ENCODE measurements at regions not wholly inside any gene's neighbourhood (a gene's known extent, or its start where the extent isn't known, plus 50 kb on each side); places are given as distances from the start of the nearest gene placed in this dataset.
"Not testable (repeated sequence)": the region's sequence is repeated elsewhere in the genome, so short reads cannot be mapped to it uniquely, and the experiment has no call there.

DNA sequence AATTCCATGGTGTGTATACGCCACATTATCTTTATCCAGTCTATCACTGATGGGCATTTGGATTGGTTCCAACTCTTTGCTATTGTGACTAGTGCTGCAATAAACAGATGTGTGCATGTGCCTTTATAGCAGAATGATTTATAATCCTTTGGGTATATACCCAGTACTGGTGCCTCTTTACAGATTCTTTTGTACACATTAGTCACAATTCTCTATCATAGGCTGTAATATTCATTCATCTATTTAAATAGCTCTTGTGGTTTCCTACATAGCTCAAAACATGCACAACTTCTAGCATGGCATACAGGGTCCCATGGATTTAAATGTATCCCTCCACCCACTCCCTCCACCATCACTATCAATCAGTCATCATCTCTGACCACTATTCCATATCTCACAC, 324.1 kb upstream of the CADM2 start:
- H3K4me3 ChIP-seq (ENCODE audit: low read length): no peak overlapping the region
- DNase-seq (ENCODE audit: low read depth, low spot score): no peak

DNA sequence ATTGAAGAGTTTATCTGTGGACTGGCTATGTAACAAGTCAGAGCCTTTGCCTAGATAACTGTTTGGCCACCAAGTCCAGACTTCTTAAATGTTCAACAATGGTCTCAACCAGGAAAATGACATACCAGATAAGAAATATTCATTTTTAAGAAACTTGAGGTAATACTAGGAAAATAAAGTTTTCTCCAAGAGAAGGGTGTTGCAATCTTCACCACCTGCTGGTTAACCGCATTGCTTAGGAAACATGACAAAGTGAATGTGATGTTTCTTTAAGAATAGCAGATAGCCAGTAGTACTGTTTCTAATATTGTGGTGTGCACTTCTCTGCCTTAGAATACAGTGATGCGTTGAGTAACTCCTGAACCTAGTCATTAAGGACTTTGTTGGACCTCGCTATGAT, 321.5 kb upstream of the CADM2 start:
- DNase-seq (ENCODE audit: low read depth, low spot score): no peak
- H3K4me3 ChIP-seq (ENCODE audit: low read length): no peak overlapping the region

DNA sequence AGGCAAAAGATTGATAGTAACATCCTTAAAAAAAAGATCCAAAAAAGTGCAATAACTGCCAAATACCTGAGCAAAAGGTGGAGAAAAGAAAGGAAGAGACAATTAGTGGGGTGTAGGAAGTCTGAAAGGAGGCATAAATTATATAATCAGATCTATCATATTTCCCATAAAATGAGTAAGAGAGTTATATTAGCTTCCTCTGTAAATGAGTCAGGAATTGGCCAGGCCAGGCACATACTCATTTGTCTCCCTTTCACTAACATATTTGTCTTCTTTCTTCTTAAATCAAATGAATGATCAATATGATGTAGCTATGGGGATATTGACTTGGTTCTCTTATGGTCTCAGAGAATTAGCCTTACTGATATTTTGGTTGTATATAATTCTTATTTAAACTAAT, 292.3 kb upstream of the CADM2 start:
- no peak overlapping the region for H3K4me3 ChIP-seq (ENCODE audit: low read length)
- DNase-seq (ENCODE audit: low read depth, low spot score): no peak

DNA sequence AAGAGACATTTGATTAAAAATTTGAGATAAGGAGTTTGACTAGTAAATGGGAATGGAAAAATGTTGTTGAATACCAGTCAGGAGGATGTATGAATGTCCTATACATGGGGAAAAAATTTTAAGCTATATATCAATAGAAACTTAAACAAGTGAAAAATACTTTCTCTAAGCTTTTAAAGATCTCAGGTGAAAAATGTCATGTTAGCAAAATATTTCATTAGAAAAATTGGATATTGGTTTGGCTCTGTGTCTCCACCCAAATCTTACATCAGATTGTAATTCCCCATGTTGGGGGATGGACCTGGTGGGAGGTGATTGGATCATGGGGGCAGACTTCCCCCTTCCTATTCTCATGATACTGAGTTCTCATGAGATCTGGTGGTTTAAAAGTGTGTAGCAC, 279.6 kb upstream of the CADM2 start:
- DNase-seq (ENCODE audit: low read depth, low spot score): no peak
- no peak overlapping the region for H3K4me3 ChIP-seq (ENCODE audit: low read length)

DNA sequence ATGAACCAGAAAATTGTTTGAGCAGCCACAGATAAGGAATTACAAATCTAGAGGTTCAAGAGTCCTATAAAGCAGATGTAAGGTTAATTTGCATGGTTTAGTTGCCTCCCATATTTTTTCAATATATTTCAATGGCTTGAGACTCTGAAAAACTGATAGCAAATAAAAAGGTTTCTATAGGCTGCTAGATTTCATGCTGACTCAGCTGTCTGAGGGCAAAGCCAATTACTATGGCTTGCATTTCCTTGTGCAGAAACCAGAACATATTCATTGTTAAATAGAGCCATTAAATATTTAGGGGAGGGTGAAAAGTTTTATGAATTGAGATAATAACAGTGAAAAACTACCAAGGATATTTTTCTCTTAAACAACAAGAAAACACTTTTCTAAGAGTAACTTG, 278.1 kb upstream of the CADM2 start:
- no peak overlapping the region for H3K4me3 ChIP-seq (ENCODE audit: low read length)
- DNase-seq (ENCODE audit: low read depth, low spot score): no peak

DNA sequence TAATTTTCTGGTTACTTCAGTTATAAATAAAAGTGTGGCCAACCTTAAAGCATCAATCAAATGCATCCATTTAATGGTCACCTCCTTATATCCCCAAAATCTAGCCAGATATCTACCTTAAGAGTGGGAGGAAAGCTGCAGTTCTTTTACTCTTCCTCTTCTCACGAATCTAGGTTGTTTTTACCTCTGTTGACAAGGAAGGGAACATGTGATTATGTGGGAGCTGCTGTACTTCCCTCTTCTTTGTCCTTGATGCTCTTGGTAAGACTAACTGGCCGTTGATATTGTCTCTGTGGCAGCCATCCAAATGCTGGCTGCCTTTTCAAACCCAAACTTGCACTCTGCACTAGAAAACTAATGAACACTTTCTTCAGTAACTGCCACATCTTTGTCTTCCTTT, 275.3 kb upstream of the CADM2 start:
- H3K4me3 ChIP-seq (ENCODE audit: low read length): no peak overlapping the region
- no peak for DNase-seq (ENCODE audit: low read depth, low spot score)

DNA sequence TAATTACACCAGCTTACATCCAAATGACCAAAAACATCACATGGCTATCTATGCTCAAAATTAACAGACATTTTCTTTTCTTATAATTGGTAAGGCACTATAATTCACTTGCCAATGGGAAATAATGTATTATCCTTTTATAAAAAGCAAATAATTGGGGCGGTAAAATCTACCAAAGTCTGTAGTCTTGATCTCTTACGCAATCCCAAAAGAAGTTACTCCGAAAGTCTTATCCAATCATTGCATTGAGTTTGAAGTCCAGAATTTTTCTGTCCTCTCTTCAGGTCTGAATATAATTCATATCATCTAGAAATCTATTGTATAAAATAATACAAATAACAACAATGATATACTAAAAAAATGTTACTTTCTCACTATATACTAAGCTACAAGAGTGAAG, 273.3 kb upstream of the CADM2 start:
- H3K4me3 ChIP-seq (ENCODE audit: low read length): no peak overlapping the region
- DNase-seq (ENCODE audit: low read depth, low spot score): no peak

DNA sequence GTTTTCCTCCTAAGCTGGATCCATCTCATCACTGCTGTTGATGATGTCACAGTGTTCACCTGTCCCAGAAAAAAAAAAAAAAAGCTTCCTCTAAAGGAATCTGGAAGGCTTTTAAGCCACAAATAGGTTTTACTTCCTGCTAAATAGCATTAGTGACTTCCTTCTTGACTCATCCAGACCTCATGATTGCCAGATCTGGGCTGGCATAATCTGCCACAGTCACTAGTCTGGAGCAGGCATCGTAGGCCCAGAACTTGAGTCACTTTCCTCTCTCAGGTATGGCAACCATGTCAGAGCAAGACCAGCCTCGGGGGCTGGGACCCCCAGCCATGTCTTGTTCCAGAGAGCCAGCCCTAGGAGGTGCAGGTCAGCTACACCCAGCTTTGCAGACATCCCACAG, 266.5 kb upstream of the CADM2 start:
- H3K4me3 ChIP-seq (ENCODE audit: low read length): no peak overlapping the region
- DNase-seq (ENCODE audit: low read depth, low spot score): no peak

DNA sequence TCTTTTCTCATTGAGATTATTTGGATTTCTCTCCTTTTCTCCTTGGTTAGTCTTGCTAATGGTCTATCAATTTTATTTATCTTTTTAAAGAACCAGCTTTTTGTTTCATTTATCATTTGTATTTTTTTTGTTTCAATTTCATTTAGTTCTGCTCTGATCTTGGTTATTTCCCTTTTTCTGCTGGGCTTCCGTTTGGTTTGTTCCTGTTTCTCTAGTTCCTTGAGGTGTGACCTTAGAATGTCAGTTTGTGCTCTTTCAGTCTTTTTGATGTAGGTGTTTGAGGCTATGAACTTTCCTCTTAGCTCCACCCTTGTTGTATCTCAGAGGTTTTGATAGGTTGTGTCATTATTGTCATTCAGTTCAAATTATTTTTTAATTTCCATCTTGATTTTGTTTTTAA, 248.5 kb upstream of the CADM2 start:
- not testable (repeated sequence) for DNase-seq (ENCODE audit: low read depth, low spot score); H3K4me3 ChIP-seq (ENCODE audit: low read length)

DNA sequence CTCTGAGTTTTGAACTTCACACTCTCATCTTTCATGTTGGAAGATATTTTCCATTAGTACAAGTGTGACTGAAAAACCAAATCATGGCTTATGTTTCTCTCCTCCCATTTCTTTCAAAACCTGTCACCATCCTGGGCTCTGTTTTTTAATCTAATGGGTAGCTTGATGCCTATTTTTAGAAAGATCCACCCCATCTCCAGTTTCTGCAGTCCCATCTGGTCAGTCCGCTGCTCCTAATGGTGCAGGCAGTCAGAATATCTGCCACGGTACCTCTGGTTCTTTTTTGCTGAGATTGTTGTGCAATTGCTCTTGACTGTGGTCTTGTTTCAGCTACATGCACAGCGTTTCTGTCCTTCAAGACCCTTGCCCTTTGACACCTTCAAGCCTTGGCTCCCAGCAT, 240.9 kb upstream of the CADM2 start:
- H3K4me3 ChIP-seq (ENCODE audit: low read length): no peak overlapping the region
- no peak for DNase-seq (ENCODE audit: low read depth, low spot score)

DNA sequence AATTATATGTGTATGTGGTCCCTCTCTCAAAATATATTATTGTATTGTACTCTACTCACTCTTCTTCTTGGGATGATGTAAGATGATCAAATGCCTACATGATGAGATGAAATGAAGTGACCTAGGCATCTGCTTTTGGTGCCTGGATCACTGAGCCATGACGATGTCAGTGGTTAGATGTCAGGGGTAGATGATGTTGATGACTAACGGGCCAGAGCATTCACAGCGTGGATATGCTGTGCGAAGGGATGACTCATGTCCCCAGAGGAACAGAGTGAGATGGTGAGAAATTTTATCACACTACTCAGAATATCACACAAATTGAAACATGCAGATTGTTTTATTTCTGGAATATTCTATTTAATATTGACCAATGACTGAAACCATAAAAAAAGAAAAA, 233.9 kb upstream of the CADM2 start:
- no peak for DNase-seq (ENCODE audit: low read depth, low spot score)

DNA sequence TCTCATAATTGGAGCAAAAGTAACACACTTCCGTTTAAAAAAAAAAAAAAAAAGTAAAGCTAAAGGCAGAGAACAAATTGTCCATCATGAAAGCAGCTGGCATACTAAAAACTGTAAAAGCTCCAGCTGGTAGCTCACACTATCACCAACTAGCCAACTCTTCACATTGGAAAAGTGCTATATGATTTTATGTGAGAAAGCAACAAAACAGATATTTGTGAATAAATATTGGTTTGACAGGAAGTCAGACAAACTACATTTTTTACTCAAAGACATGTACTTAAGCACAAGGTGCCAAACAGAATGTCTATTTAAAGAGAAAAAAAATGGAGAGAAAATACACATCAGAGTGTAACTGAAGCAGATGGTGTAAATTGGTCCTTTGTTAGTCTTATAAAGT, 231.2 kb upstream of the CADM2 start:
- no peak for DNase-seq (ENCODE audit: low read depth, low spot score)
- H3K4me3 ChIP-seq (ENCODE audit: low read length): no peak overlapping the region

More for the DNA sequence above, 233.9 kb upstream of the CADM2 start:
- H3K4me3 ChIP-seq (ENCODE audit: low read length): no peak overlapping the region

DNA sequence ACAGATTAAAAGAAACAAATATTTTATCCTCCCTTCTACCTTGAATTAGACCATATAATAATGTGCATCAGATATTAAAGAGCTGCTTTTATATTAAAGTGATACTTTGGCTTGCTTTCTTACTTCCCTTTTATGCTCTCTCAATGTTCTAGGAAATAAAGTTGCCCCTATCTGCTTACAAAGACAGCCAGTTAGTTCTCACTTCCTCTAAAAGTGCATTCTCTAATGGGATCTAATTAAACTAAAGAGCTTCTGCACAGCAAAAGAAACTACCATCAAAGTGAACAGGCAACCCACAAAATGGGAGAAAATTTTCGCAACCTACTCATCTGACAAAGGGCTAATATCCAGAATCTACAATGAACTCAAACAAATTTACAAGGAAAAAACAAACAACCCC, 224.1 kb upstream of the CADM2 start:
- DNase-seq (ENCODE audit: low read depth, low spot score); H3K4me3 ChIP-seq (ENCODE audit: low read length): not testable (repeated sequence)

DNA sequence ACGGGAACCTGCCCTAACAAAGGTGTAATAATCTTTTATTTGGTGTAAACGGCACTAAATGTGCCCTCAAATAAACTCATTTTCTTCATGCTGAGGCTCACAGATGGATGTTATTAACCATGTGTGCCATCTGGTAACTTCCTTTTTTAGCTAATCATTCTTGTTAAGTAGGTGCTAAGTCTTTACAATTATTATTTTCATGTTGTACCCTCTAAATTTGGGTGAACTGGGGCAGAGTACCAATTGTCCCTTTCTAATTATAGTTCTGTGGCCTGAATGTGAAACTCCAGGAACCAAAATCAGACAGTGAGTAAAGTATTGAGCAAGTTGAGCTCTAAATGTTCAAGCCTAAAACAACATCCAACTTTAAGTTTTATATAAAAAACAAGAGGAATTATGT, 220.7 kb upstream of the CADM2 start:
- no peak for DNase-seq (ENCODE audit: low read depth, low spot score)
- H3K4me3 ChIP-seq (ENCODE audit: low read length): no peak overlapping the region

DNA sequence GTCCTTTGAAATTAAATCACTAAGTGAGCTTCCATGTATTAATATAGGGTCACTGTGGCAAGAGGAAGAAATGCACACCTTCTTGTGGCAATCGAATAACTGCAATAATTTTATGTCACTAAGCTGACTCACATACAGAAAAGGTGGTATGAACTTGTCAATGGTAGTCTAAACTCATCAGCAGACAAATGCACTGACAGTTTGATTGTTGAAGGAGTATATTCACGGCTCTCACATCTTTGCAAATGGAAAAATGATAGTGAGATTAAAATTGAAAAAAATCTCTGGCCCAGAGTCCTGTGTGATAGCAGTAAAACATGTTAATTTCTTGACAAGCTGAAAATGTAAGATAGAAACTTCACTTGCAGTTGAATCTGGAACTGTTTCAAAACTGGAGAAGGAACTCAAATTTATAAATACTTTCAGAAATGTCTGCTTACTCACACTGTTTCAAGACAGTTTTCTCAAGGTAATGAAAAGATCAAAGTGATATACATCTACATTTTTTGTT, 215.8 kb upstream of the CADM2 start:
- DNase-seq (ENCODE audit: low read depth, low spot score): no peak
- H3K4me3 ChIP-seq (ENCODE audit: low read length): no peak overlapping the region

DNA sequence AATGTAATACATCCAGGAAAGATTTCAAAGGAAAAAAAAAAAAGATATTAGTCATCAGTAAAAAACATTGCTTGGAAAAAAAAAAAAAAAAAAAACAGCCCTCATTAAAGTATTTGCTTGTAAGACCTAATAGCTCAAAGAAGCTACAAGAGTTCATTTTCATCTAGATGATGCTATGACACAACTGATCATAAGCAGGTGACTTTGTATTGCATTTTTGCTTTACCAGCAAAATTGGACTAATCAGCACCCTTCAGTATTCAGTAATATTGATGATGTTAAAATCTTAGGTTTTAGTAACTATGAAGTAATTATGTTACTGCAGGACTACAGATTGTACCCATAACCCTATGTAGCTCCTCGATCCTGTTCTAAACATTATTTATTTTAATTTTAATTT, 214.7 kb upstream of the CADM2 start:
- H3K4me3 ChIP-seq (ENCODE audit: low read length): no peak overlapping the region

DNA sequence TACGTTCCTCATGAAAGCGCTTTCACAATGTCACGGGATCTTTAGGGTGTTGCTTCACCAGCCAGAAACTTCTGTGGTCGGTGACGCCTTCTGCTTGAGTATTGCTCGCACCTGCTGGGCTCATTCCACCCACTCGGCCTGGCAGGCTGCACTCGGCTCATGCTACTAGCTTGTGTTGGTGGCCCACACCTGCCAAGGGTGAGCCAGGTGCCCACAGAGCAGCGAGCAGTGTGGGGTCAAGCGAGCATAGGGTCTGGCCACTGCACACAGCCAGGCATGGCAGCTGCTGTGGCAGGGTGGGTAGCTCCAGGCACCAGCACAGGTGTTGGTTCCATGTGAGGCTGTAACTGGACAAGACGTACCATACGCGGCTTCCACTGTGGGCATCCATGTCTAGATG, 202.9 kb upstream of the CADM2 start:
- no peak overlapping the region for H3K4me3 ChIP-seq (ENCODE audit: low read length)
- DNase-seq (ENCODE audit: low read depth, low spot score): no peak

More for the DNA sequence above, 214.7 kb upstream of the CADM2 start:
- no peak for DNase-seq (ENCODE audit: low read depth, low spot score)

DNA sequence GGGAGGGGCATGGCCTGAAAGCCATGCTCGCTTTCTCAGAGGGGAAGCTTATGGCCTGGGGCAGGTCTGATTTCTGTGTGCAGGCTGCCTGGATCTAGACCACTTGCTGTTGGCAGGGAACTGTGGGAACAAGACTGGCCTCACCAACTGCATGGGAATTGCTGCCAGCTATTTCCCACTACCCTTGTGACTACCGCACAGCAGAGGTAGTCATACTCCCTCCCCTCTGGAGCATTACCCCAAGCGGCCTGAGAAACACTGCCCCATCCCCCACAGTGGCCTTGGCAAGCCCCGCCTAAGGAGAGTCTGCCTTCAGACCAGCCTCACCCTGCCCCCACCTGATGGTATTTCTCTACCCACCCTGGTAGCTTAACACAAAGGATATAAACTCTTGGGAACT, 199.4 kb upstream of the CADM2 start:
- no peak for DNase-seq (ENCODE audit: low read depth, low spot score)
- H3K4me3 ChIP-seq (ENCODE audit: low read length): no peak overlapping the region

DNA sequence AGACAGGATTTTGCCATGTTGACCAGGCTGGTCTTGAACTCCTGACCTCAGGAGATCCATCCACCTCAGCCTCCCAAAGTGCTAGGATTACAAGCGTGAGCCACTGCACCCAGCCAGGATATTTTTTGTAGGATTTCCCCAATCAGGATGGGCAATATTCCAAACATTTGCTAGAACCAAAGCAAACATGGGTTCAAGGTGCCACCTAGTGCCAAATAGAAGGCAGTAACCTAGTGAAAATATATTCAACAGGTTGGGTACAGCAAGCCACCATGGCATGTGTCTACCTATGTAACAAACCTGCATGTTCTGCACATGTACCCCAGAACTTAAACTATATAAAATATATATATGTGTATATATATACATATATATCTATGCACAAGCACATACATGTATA, 185.9 kb upstream of the CADM2 start:
- DNase-seq (ENCODE audit: low read depth, low spot score): no peak
- H3K4me3 ChIP-seq (ENCODE audit: low read length): no peak overlapping the region

DNA sequence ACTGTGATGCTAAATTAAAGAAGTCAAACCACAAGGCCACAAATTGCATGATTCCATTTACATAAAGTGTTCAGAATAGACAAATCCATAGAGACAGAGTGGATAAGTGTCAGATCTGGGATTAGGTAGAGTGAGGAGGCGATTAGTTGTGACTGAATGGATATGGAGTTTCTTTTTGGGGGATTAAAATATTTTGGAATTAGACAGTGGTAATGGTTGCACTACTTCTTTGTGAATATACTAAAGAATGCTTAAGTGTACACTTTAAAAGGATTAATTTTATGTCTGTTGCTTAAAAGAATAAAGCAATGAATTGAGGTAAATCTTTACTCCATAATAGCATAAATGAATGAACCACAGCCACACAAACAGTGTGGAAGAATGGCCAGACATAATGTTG, 175.5 kb upstream of the CADM2 start:
- H3K4me3 ChIP-seq (ENCODE audit: low read length): no peak overlapping the region
- DNase-seq (ENCODE audit: low read depth, low spot score): no peak

DNA sequence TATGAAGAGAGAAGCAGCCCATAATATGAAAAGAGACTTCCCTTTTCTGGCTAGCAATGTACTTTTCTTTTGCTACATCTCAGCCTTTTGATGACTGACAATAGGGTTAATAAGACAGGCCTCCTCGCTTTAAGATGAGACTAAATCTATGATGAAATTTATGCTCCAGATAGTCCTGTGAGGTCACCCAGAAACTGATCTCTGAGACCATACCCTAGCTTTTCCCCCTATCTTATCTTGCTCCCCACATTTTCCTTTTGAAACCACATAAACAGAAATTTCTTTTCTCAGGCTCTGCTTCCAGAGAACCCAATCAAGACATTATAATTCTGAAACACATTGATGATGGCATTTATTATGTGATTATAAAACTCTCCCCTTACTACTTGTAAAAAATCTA, 168.8 kb upstream of the CADM2 start:
- H3K4me3 ChIP-seq (ENCODE audit: low read length): no peak overlapping the region
- DNase-seq (ENCODE audit: low read depth, low spot score): no peak

DNA sequence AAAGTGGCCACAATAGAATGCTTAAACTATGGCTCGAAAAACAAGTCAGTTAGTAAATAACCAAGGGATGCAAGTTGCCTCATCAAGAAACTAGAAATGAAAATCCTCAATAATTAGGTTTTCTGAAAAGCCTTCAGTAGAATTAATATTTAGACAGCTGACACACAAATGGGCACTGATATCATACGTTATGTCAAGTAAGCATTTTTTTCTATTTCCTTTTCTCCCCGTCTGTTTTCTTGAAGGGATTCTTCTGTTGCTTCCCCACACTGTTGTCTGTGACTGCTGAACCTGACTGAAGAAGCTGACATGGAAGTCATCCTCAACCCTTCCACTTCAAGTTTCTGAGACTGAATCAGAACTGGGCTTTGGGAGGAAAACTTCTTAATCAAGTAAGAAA, 151.8 kb upstream of the CADM2 start:
- no peak overlapping the region for H3K4me3 ChIP-seq (ENCODE audit: low read length)
- DNase-seq (ENCODE audit: low read depth, low spot score): no peak

All from Jurkat, Clone E6-1 (cell line).